ENCODE measurements at regions not wholly inside any gene's neighbourhood (a gene's known extent, or its start where the extent isn't known, plus 50 kb on each side); places are given as distances from the start of the nearest gene placed in this dataset.

DNA sequence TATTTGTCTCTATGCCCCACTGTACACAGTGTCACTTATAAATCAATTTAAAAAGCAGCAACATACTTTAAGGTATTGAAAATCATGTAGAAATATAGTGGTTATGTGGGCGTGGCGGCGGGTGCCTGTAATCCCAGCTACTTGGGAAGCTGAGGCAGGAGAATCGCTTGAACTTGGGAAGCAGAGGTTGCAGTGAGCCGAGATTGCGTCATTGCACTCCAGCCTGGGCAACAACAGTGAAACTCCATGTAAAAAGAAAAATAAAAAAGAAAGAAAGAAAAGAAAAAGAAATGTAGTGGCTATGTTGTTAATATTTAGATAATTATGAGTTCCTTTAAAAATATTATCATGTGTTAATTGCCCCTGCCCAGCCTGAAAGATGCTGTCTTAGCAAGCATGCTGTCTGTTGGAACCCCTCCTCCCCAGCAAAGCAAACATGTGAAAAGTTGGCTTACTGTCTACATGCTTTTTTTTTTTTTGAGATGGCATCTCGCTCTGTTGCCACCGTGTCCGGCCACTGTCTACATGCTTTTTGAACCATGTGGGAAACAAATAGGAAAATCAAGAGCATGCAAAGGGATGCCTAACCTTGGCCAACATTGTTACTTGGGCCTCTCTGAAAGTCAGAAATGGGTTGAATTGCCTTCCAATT is 151.4 kb upstream of the TSHZ2 start:
- in situ Hi-C loops (cut with HindIII; ENCODE audit: low sequenced_read_pairs): no loop called here

DNA sequence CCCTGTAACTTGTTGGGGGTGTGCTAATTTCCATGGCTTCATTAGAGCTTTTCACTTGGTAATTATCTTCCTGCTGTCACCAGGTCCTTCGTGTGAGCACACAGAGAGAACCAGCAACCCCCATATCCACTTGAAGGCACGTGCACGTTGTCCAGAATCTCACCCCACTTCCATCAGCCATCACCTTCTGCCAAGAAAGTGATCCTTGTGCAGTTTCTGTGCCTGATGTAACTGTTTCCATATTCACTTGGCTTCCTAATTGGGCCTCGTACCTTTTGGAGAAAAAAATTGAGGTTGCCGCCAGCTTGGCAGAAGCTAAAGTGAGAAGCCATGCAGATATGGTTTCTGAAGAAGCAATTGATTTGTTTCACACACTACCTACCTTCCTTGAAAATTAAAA is 153.7 kb upstream of the TSHZ2 start:
- in situ Hi-C loops (cut with HindIII; ENCODE audit: low sequenced_read_pairs): no loop called here

DNA sequence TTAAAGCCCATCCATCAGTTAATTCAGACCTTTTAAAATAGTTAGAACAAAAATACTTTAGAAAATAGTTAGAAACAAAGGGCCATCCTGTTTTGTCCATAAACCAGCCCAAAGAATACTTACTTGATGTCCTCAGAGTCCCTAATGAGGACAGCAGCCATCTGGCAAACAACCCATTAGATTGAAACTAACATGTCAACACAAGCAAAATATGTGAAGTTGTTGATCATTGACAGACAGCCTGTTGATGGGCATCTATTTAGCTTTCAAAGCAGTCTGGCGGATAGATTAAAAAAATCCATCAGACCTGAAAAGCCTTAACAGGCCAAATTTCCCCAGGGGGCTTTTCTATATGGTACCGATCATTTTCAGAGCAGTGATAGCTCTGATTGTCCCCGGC is 154.2 kb upstream of the TSHZ2 start:
- in situ Hi-C loops (cut with HindIII; ENCODE audit: low sequenced_read_pairs): no loop called here

DNA sequence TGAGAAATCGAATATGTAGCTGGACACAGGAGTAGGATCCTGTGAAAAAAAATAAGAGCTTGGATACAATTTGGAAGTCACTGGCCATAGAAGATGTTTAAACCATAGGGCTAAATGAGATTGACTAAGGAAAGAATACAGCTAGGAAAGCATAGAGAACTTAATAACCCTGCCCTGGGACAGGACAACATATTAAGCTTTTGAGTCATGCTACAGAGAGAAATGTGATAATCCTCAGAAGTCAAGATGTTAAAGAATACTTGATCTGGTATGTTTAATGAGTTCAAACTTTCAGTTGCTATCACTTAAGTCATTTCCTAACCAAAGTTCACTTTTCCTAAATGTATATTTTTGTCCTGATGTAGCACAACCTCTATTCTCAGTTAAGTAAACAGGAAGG is 154.6 kb upstream of the TSHZ2 start:
- in situ Hi-C loops (cut with HindIII; ENCODE audit: low sequenced_read_pairs): no loop called here

DNA sequence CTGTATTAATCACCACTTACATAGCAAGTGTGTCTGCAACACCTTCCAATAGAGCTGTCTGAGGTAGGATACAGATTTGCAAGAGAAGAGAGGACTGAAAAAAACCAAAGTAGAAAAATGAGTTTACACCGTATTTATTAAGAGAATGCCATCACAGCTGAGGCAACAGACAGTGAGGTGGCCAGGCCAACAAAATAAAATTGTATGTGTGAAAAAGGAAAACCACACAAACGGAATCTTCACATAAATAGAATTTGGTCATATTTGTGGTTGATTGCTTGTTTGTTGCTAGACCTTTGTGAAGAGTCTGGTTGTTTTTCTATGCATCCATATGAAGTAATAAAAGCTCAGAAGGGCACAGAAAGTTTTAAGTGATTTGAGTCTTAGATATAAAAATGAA is 157.8 kb upstream of the TSHZ2 start:
- in situ Hi-C loops (cut with HindIII; ENCODE audit: low sequenced_read_pairs): no loop called here

DNA sequence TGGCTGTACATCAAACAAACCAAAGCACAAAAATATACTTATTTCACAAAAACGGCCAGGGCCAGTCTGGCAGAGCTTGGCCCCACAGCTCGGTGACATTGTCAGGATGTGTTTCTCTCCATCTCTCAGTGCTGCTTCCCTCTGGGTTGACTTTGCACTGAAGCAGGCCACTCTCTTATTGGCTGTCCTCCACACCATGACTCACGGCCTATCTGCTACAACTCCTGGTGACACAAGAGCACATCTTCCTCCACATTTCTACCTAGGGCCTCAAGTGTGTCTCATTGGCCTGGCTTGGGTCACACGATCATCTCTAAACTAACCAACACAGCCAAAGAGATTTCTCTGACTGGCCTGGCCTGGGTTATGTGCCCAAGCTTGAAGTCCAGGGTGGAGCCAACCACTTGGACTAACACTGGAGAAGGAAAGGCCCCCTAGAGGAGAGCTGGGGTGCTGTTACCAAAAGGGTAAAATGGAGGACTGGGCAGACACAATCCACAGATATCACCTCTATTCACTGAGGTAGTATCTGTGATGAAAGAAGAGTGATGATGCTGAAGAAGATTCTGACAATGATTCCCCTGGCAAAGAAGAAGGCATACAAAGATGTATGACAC is 159.8 kb upstream of the TSHZ2 start:
- in situ Hi-C loops (cut with HindIII; ENCODE audit: low sequenced_read_pairs): no loop called here

DNA sequence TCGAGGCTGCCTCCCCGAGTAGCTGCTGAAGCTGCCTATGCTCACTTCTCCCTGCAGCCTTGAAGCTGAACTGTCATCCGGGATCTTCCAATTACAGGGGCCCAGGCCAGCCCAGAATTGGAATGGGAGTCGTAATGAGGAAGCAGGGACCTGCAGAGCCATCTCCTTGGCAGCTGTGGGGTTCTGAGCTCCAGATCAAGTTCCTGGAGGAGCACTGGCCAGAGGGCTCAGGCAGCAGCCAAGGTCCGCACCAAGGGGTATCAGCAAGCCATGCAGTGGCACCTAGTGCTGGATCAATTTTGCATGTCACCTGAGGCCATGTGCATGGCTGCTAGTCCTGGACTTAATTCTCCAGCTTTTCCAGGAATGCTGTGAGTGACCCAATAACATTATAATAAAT is 163.2 kb upstream of the TSHZ2 start:
- in situ Hi-C loops (cut with HindIII; ENCODE audit: low sequenced_read_pairs): no loop called here

DNA sequence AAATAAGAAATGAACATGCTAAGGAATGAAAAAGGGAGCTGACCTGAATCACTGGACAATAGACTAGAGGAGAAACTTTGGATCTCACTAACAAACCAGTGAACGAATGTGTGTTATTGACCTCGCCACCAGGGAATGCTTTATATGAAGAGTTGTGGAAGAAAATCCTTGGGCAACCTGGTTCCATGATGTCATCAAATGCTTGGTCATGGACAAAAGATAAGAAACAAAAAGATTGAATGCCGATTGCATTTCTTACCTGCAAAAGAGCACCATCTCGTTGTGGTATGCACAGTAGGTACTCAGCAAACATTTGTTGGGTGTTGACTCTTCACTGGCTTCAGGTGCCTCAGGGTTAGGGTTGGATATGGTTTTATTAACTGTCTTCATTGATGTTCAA is 165.2 kb upstream of the TSHZ2 start:
- in situ Hi-C loops (cut with HindIII; ENCODE audit: low sequenced_read_pairs): no loop called here

DNA sequence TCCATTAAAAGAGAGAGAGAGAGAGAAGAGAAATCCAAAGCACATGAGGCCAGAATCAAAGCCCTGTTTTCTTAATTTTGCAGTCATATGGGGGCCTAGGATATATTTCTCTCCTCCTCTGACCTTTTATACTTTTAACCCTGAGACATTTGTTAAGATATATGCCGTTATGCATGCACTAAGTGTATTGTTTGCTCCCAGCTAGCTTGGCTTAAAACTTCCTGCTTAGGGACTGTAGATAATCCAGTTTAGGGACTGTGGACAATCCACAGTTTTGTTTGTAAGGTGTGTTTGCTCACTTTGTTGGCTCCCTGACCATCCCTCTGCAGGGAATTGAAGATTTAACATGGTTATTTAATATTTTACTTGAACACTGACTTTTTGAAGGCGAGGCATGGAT is 166.3 kb upstream of the TSHZ2 start:
- in situ Hi-C loops (cut with HindIII; ENCODE audit: low sequenced_read_pairs): no loop called here

DNA sequence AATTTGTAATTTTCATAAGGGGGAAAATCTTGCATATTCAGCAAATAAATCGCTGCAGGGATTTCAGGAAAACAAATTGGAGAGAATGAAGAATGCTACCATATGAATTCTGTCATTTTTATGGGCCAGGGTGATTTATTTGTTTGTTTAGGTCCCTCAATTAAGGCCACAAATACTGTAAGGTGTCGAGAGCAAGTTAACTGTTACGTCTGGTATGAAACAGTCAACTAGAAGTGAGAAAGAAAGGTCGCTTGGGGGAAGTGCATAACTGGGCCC is 166.9 kb upstream of the TSHZ2 start:
- in situ Hi-C loops (cut with HindIII; ENCODE audit: low sequenced_read_pairs): no loop called here

DNA sequence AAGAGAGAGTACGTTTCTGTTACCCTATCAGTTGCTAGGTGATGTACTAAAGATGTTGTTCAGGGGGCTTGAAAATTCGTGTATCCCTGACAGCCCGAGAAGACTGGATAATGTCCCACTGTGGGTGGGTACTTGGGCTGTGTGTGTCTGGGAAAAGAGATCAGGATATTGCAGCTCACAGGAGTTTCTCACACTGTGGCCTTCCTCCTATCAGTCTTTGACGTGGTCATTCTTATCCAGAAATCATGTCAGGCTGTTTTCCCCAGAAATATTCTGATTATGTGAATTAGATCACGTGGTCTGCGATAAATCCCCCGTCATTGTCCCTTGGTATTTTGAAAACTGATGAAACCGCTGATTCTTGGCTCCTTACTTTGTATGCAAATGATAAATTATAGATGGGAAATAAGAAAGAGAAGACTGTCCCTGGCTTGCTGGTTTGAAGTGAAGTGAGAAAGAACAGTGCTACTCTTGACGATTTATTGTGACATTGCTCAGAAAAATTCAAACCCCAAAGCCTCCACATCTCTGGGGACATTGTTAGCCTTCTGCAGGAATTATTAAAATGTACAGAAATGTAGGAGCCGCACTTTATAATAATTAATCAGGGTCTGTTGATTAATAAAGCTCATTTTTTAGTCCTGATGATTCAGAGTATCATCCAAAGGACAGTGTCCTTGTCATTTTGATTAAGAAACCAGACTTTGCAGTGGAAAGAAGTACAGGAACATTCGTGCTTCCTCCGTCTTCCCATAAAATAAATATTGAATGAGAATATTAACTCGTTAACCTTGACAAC is 167.5 kb upstream of the TSHZ2 start:
- in situ Hi-C loops (cut with HindIII; ENCODE audit: low sequenced_read_pairs): no loop called here

DNA sequence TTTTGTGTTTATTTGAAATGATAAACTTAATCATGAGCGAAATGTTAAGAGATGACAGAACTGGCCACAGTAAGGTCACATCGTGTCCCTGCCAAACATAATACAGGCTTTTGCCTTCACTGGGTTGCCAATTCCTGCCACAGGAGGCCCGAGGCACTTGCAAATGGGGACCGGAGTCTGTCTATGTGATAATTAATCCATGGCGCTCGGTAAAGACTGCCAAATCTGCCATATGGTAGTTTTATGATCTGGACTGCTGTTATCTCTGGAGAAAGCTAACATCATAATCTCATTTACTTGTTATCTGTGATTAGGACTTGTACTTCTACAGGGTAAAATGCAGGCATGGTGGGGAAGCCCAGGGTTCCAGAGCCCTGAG is 170.5 kb upstream of the TSHZ2 start:
- in situ Hi-C loops (cut with HindIII; ENCODE audit: low sequenced_read_pairs): no loop called here

DNA sequence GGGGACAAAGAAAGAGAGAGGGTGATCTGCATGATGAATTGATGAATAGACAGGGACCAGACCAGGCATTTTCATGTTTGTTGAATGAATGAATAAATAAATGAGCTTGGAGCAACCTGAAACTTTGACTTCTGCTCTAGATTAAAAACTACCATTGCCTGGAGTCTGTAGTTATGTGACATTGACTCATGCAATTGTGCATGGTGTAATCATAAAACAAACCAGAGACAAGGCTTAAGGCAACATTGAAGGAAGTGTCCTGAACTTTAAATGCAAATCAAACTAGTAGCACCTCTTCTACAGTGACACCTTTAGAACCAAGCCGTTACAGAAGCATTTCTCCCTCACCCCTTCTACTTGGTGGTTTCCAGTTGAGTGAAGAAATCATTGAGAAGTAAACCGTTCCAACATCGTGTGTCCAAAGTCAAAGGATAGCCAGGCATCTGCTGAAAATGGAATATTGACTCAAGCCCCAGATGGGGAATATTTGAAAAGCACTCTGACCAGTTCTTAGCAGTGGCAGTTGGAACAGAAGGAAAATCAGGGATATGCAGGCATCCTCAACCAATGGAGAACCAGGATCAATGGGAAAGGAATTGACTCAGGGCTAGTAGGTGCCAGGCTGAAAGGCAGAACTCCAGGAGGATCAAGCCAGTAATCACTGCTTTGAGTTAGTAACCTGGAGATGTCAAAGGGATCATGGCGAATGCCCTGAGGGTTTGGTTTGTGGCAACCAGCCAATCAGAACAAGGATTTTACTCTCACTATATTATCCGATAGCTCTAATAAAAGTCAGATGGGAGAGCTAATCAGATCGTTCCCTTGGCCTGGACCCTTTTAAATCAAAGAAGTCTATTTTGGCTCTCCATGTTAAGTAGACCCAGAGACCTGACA is 171.2 kb upstream of the TSHZ2 start:
- in situ Hi-C loops (cut with HindIII; ENCODE audit: low sequenced_read_pairs): no loop called here

DNA sequence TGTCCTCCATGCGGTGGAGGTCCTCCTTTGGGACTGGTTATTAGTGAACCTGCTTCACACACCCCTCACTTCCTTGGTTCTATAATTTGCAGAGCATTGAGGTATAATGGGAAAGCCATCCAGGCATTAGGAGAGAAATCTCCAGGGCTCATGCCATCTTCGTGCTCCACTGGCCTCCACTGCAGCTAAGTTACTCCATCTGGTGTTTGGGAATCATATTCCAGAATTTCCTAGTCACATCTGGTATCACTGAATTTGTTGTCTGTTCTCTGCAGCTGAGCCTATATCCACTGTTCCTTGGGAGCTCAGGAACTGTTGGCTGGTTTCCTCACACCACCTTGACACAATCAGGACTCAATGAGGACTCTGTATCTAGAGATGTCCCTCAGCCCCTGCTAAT is 173.0 kb upstream of the TSHZ2 start:
- in situ Hi-C loops (cut with HindIII; ENCODE audit: low sequenced_read_pairs): no loop called here

DNA sequence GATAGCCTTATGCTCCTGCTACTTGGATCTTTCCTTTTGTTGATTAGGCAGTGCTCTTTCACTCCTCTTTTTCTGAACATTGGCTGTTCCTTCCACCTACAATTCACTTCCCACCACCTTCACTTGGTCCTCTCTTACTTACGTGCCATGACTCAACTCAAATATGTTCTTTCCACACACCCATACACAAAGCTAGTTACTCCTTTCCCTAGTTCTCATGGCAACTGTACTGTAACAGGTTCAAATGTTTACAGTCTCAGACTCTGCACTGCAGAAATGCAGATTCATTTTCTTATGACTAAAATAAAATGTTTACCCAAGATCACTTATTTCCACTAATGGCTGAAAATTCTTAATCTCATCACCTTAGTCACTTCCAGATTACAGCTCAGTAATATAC is 174.0 kb upstream of the TSHZ2 start:
- in situ Hi-C loops (cut with HindIII; ENCODE audit: low sequenced_read_pairs): no loop called here

DNA sequence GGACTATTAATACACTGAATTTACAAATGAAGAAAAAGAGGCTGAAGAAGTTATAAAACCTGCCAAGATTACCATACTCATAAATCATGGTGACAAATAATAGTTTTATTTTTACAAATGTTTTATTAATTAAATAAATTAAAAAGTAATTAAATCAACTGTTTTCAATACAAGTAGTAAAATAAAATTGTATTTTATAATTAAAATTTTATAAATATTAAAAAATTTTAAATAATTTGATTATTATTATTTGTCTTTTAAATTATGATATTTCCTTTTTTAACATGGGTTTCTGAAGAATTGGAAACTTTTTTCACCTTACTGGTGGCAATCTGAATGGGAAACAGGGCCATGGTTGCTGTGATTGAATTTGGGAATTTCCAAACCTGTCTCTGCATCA is 177.3 kb upstream of the TSHZ2 start:
- in situ Hi-C loops (cut with HindIII; ENCODE audit: low sequenced_read_pairs): no loop called here

DNA sequence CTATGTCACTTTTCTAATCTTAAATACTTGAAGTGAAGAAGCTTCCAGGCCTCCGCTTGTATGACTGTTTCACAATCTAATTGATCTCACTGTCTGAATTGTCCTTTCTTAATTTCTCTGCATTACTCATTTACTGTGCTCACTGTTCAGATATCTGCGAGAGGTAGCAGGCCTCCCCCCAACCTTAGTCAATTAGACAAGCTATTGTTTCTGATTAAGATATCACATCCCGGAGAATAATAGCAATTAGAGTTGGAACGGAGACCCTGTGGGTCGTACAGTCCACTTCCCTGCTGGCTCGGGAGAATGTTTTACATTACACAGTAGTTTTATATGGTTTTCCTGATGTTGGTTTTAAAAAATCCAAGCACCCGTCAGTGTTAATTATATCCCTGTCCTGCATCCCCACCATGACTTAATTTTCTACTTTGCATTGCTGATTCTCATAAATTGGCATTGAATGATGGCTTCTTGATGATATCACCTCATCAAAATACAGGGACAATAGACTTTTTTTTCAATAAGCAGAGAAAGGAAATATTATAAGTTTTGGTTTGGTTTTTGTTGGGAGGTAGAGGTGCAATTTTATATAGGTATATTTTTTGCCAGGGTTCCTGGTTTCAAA is 178.7 kb upstream of the TSHZ2 start:
- in situ Hi-C loops (cut with HindIII; ENCODE audit: low sequenced_read_pairs): no loop called here

DNA sequence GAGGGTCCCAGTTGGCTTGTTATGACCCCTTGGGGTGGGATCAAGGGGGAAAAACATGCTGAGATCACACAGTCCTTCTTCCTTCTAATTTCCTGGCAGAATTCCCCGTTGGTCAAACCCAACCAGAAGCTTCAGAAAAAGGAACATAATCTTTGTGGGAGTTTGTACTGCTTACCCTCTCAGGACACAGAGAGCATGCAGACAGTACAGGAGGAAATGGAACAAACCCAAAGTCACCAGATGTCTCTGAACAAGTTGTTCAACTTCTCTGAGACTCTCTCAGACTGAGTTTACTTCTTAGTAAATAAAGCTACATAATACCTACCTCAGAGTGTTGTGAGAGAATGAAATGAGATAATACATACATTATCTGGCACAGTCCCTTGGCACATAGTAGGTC is 181.1 kb upstream of the TSHZ2 start:
- in situ Hi-C loops (cut with HindIII; ENCODE audit: low sequenced_read_pairs): no loop called here

DNA sequence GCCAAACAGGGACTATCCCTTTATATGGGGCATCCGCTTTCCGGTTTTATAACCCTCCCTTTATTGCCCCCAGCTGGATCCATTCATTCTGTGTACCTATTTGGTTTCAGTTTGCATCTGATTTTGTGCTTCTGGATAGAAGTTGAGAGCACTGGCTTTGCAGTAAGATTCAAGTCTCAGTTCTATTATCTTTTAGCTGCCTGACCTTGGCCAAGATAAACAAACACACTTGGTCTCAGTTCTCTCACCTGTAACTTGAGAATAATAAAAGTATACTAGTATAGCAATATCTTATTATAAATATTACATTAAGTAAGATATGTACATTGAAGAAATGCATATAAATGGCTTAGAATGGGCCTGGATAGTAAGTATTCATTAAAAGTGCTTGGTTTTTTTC is 182.4 kb upstream of the TSHZ2 start:
- in situ Hi-C loops (cut with HindIII; ENCODE audit: low sequenced_read_pairs): no loop called here

DNA sequence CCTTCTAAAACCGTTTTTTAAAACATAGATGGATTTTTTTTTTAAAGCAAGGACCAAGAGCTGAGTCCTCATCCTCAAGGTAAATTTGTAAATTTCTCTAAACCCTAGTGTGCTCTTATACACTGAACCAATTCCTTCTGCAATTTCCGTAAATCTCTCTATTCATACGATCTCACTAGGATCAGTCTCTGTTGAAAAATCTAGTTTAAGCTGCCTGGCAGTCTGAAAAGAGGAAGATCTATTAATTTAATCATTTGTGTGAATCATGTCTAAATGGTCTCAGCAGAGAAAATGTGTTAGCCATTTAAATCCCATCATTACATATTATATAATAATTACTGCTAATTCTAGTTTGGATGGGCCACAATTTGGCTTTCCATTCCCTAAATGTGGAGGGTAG is 184.2 kb upstream of the TSHZ2 start:
- in situ Hi-C loops (cut with HindIII; ENCODE audit: low sequenced_read_pairs): no loop called here

DNA sequence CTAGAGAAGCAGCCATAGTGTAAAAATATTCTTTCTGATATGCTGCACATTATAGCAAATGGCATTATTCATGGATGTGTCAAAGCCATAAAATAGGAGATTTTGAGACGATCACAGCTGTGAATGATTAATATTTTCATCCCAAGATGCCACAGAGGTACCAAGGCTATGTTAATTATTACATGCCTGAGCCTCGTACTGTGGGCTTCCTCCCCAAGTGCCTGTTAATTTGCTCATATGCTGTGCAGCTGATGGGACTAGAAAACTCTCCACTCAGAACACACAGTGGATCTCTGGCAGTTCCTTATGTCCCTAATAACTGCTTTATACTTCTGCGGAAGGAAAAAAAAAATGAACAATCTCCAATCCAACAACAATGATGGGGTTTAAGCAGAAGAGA is 184.9 kb upstream of the TSHZ2 start:
- in situ Hi-C loops (cut with HindIII; ENCODE audit: low sequenced_read_pairs): no loop called here

Data from endothelial cell of hepatic sinusoid (primary cell).